Thymus (tissue), 11 donors: ENCODE measurements at regions not wholly inside any gene's neighbourhood (a gene's known extent, or its start where the extent isn't known, plus 50 kb on each side); places are given as distances from the start of the nearest gene placed in this dataset.

Source experiments
- DNase-seq, 9 donors: peaks; one replicate each; pipeline ENCODE4 v3.0.0-alpha.2; 2013; ENCODE audit warnings: low spot score in 9 of 9, low read depth in 6 of 9, missing footprints in 1 of 9
- H3K27ac ChIP-seq, 2 donors: one replicate each; pipeline ENCODE4 v1.5.1; 2013; ENCODE audit warnings: control low read depth in 1 of 2, low read depth in 1 of 2, low read length in 1 of 2, mild to moderate bottlenecking in 1 of 2, moderate library complexity in 1 of 2
- H3K27me3 ChIP-seq, 2 donors: one replicate each; pipeline ENCODE4 v1.5.1; 2013; ENCODE audit warnings: low read length in 1 of 2; ENCODE audit not compliant: control insufficient read depth in 2 of 2, insufficient read depth in 1 of 2
- H3K36me3 ChIP-seq, 2 donors: one replicate each; pipeline ENCODE4 v1.5.1; 2013; ENCODE audit warnings: low read length in 1 of 2, mild to moderate bottlenecking in 1 of 2, moderate library complexity in 1 of 2; ENCODE audit not compliant: control insufficient read depth in 2 of 2, insufficient read depth in 2 of 2
- H3K4me1 ChIP-seq, 2 donors: one replicate each; pipeline ENCODE4 v1.5.1; 2013; ENCODE audit warnings: low read length in 2 of 2; ENCODE audit not compliant: control insufficient read depth in 2 of 2, insufficient read depth in 2 of 2
- H3K4me3 ChIP-seq, 2 donors: one replicate each; pipeline ENCODE4 v1.5.1; 2013; ENCODE audit warnings: low read length in 2 of 2, control low read depth in 1 of 2, mild to moderate bottlenecking in 1 of 2
- H3K9me3 ChIP-seq, 2 donors: one replicate each; pipeline ENCODE4 v1.5.1; 2013; ENCODE audit warnings: low read length in 1 of 2, mild to moderate bottlenecking in 1 of 2; ENCODE audit not compliant: control insufficient read depth in 2 of 2, insufficient read depth in 1 of 2
- WGBS: extraction: QIAGEN DNeasy Blood & Tissue Kit; methylation state at CpG from one replicate; pipeline ENCODE4 v1.1.7; 2013; 5-methylcytosine and 5-hydroxymethylcytosine counted together
- donor health status: healthy.

DNA sequence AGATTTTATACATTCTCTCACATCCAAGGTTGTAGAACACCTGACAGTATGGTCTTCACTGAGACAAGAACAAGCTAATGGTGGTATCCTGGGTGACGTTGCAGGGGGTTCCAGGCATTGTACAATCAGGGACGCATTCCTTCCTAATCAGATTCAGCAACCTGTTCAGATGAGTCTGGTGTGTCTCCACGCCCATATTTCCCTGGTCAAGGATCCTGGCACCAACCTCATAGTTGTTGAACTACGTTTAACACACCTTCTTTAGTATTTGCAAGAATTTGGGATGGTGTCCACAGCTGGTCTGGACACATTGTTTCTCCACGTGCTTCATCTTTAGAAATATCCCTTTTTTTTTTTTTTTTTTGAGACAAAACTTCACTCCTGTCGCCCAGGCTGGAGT lies 161.0 kb upstream of the CDYL start:
- H3K9me3 ChIP-seq = peaks cover 0 to 12% of the 10 kb centered on the region in 2 donors
- H3K4me3 ChIP-seq = no peak overlapping the region
- no peaks in the 10 kb centered on the region for H3K27me3 ChIP-seq
- no peak for DNase-seq
- no peak overlapping the region for H3K27ac ChIP-seq
- WGBS = 87% methylated on average over 6 of the region's 6 CpGs
- H3K36me3 ChIP-seq = no peaks in the 10 kb centered on the region
- H3K4me1 ChIP-seq = peaks cover 0 to 5% of the 10 kb centered on the region in 2 donors

DNA sequence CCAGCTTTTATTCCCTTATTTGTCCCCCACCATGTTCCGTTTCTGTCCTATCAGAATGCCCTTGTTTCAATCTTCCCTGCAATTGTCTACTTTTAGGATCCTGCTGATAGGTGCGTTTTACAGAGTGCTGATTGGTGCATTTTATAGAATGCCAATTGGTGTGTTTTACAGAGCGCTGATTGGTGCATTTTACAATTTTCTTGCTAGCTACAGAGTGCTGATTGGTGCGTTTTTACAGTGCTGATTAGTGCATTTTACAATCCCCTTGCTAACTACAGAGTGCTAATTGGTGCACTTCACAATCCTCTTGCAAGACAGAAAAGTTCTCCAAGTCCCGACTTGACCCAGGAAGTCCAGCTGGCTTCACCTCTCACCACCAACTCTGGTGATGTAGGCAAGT lies 161.6 kb upstream of the CDYL start:
- Histone ChIP-seq H3K27me3 (no peaks in the 10 kb centered on the region), H3K4me3 (no peak overlapping the region), H3K36me3 (no peaks in the 10 kb centered on the region), H3K27ac (no peak overlapping the region), H3K9me3 (peaks cover 0 to 12% of the 10 kb centered on the region in 2 donors), H3K4me1 (peaks cover 0 to 8% of the 10 kb centered on the region in 2 donors)
- DNase-seq = no peak
- 95% methylated on average over 5 of the region's 5 CpGs for WGBS

DNA sequence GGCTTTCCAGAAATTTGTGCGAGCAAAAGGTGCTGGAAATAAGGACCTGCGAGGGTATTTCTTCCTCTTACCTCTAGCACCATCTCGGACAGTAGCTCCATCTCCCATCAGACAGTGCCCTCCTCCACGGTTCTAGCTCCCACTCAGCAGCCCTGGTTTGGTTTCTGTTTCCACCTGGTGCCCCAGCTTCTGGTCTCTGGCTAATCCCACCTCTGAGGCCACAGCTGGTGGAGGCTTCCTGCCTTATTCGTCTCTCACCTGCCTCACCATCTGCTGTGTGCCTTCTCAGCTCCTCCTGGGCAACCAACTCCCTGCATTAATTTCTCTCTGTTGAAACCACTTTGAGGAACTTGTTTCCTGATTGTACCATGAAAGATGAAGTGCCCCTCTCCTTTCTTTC lies 162.4 kb upstream of the CDYL start:
- Histone ChIP-seq H3K27me3 (no peaks in the 10 kb centered on the region), H3K27ac (no peak overlapping the region), H3K4me3 (no peak overlapping the region), H3K9me3 (peaks cover 0 to 12% of the 10 kb centered on the region in 2 donors), H3K36me3 (no peaks in the 10 kb centered on the region), H3K4me1 (peaks cover 0 to 8% of the 10 kb centered on the region in 2 donors)
- WGBS = 79% methylated on average over 5 of the region's 5 CpGs
- DNase-seq = peak in 1 of 9 donors; percentile 13

DNA sequence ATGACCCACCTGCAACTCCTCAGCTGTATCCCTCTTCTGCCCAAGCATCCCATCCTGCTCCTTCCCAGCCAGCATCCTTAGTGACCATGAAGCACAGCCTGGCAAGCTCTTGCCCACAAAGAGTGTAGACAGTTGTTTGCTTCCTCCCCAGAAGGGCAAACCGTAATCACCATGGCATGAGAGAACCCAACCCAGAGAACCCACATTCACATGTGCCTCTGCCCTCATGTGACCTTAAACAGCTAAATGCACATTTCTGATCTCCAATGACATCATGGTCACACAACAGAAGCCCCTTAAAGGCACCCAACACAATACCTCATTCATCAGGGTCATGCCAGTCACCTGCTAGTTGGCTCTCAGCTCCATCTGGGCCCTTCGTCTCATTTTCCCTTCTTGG lies 162.8 kb upstream of the CDYL start:
- Histone ChIP-seq H3K27me3 (no peaks in the 10 kb centered on the region), H3K9me3 (peaks cover 0 to 12% of the 10 kb centered on the region in 2 donors), H3K4me1 (peaks cover 0 to 8% of the 10 kb centered on the region in 2 donors), H3K4me3 (no peak overlapping the region), H3K27ac (no peak overlapping the region), H3K36me3 (no peaks in the 10 kb centered on the region)
- 96% methylated on average over 2 of the region's 2 CpGs for WGBS
- DNase-seq = no peak

DNA sequence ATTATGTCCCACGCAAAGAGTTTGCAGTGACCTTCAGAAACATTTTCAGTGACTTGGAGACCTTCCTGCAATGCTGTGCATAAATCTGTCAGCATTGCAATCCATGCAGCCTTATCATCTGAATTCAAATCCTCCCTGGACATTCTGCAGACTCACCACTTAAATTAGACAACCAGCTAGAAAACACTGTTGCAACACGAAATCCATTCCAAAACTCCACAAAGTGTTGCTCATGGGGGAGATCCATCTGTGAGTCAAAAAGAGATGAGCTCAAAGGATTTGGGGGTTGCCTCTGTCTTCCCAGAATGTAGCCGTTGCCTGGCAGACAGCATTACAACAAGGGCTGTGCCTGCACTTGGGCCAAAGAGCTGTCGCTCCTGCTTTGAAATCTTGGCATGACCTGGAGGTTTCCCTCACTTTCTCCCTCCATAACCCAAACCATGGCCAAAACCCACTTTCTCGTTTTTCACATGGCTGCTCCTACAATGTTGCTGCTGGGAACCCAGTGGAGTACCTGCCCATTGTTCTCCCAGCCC lies 163.5 kb upstream of the CDYL start:
- H3K36me3 ChIP-seq = no peaks in the 10 kb centered on the region
- peaks cover 0 to 12% of the 10 kb centered on the region in 2 donors for H3K9me3 ChIP-seq
- no peak overlapping the region for H3K27ac ChIP-seq
- 91% methylated on average over 5 of the region's 5 CpGs for WGBS
- no peaks in the 10 kb centered on the region for H3K27me3 ChIP-seq
- H3K4me3 ChIP-seq = no peak overlapping the region
- peaks cover 0 to 8% of the 10 kb centered on the region in 2 donors for H3K4me1 ChIP-seq
- DNase-seq = no peak

DNA sequence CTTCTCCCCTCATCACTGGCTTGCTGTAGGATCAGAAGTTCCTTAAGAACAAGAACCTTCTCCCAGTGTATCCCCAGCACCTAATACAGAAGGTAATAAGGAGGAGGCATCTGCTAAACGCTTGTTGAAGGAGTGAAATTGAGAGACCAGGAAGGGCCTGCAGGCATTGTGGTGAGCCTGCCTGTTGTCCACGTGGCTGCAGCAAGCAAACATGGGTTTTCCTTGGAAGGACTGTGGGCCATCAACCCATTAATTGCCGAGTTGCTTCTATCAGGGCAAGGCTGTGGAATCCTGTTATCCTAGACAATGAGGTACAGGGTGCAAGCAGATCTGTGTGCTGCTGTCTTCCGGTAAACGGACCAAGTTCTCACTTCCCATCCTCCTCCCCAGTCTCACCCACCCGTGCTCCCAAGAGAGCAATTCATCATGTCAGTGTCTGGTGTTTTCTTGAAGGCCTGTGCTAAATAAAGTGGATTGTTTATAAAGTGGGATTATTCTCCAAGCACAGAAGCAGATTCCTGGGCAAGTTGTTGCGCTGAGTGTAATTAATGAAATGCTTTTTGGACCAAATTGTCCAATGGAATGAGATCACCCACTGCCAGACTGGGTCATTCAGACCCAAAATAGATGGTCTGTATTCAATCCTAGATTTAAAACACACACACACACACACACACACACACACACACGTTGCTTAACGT lies 164.6 kb upstream of the CDYL start:
- Histone ChIP-seq H3K27ac (no peak overlapping the region), H3K4me3 (no peak overlapping the region), H3K4me1 (peaks cover 0 to 8% of the 10 kb centered on the region in 2 donors), H3K9me3 (peaks cover 0 to 12% of the 10 kb centered on the region in 2 donors), H3K36me3 (no peaks in the 10 kb centered on the region), H3K27me3 (no peaks in the 10 kb centered on the region)
- WGBS = 91% methylated on average over 9 of the region's 9 CpGs
- DNase-seq = no peak

DNA sequence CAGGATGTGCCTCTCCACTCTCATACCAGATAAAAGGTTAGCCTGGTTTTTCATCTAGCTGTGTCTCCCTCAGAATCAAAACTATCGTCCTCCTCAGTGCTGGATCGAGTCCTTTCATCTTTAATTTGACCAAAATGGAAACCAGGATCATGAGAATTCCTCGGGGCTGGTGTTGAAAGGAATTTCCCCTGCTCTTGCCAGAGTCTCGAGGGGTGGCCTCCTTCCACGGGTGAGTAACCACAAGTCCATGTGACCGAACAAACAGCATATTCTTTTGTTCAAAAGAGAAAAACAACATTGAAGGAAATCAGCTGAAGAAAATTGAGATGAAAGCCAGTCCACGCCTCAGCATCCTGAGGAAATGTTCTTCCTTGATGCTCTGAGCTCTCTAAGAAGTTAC lies 165.9 kb upstream of the CDYL start:
- H3K27ac ChIP-seq = no peak overlapping the region
- peaks cover 0 to 12% of the 10 kb centered on the region in 2 donors for H3K9me3 ChIP-seq
- H3K36me3 ChIP-seq = no peaks in the 10 kb centered on the region
- DNase-seq = no peak
- H3K4me1 ChIP-seq = peaks cover 0 to 8% of the 10 kb centered on the region in 2 donors
- H3K4me3 ChIP-seq = no peak overlapping the region
- H3K27me3 ChIP-seq = no peaks in the 10 kb centered on the region
- WGBS = 25% methylated on average over 7 of the region's 7 CpGs

DNA sequence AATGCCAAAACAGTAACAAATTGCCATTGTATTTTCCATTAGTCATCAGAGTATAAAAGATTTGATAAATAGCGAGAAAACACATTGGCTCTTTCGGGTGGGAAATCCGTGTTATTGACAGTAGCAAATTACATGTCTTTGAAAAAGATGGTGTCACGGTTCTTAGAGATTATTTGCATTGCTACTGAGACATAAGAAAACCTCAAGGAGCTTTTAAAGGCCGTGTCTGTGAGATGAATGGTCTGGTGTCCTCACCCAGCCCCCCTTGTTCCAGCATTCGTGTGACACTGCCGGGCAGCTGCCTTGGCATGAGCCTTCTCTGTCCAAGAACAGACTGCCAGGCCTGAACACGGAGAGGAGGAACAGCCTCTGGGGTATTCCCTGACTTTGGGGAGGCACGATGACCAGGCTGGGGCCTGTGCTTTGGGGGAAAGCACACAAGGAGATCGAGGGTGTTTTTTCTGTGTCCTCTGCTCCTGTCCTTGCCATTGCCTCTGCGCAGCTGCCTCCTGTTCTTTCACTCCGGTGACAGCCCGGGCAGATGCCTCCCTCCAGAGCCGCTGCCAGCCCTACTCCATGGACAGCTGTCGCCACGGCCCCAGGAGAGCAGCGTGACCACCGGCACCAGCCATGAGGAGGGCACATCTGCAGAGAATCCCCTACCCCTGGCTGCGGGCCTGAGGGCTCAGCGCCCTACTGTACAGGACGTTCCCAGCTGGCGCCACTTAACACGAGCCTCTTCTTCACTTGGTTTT lies 167.7 kb upstream of the CDYL start:
- Histone ChIP-seq H3K4me3 (no peak overlapping the region), H3K27me3 (no peaks in the 10 kb centered on the region), H3K27ac (no peak overlapping the region), H3K9me3 (no peaks in the 10 kb centered on the region), H3K4me1 (peaks cover 0 to 8% of the 10 kb centered on the region in 2 donors), H3K36me3 (no peaks in the 10 kb centered on the region)
- no peak for DNase-seq
- WGBS = 97% methylated on average over 23 of the region's 23 CpGs

DNA sequence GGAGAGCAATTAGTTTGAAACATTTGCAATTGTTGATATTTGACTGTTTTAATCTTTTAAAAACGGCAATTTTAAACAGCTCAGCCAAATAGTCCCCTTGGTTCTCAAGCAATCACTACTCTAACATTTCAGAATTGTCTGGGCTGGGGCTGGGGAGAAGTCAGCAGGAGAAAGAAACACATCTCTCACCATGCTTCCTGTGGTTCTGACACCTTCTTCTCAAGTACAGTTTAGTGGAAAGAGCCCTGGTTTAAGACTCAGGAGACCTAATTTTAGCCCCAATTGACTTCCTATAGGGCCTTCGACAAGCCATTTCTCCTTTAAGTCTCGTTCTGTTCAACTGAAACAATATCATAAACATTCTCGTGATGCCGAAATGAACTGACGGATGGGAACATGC lies 168.4 kb upstream of the CDYL start:
- no peaks in the 10 kb centered on the region for H3K36me3 ChIP-seq
- no peaks in the 10 kb centered on the region for H3K9me3 ChIP-seq
- H3K4me3 ChIP-seq = no peak overlapping the region
- H3K4me1 ChIP-seq = peaks cover 0 to 8% of the 10 kb centered on the region in 2 donors
- no peak overlapping the region for H3K27ac ChIP-seq
- DNase-seq = no peak
- WGBS = 54% methylated on average over 6 of the region's 6 CpGs
- no peaks in the 10 kb centered on the region for H3K27me3 ChIP-seq
